A549 (cell line): ENCODE measurements at regions not wholly inside any gene's neighbourhood (a gene's known extent, or its start where the extent isn't known, plus 50 kb on each side); places are given as distances from the start of the nearest gene placed in this dataset.

Experiments
- CBX8 ChIP-seq: fragments of 200-600 bp; sonication (generic); IDR thresholded peaks from 2 replicates; pipeline ENCODE4 v1.6.1; 2016
- CHD2 ChIP-seq: fragments of 150-350 bp; IDR thresholded peaks from 2 replicates; pipeline ENCODE4 v1.6.1; 2014; ENCODE audit warnings: low read length; ENCODE audit not compliant: partially characterized antibody
- CTCF ChIP-seq: fragments of >200 bp; sonication (Bioruptor Twin); formaldehyde crosslinking; IDR thresholded peaks from 3 replicates; pipeline ENCODE4 v1.5.1; 2016
- EHMT2 ChIP-seq: fragments of 200-600 bp; sonication (generic); IDR thresholded peaks from 2 replicates; pipeline ENCODE4 v1.6.1; 2016; ENCODE audit warnings: antibody characterized with exemption, low read depth, mild to moderate bottlenecking, moderate library complexity
- EP300 ChIP-seq, 2 experiments: fragments of >200 bp; sonication (Bioruptor Twin); formaldehyde crosslinking; IDR thresholded peaks; 2 replicates in 1 of 2; 3 replicates in 1 of 2; pipeline ENCODE4 v1.6.1; 2016 to 2017
- ESRRA ChIP-seq: fragments of 150-350 bp; IDR thresholded peaks from 2 replicates; pipeline ENCODE4 v1.6.1; 2014; ENCODE audit warnings: mild to moderate bottlenecking, low read length, borderline replicate concordance
- GATA3 ChIP-seq: IDR thresholded peaks from 2 replicates; pipeline ENCODE4 v1.6.1; 2012; ENCODE audit warnings: borderline replicate concordance
- POLR2A ChIP-seq: IDR thresholded peaks from 2 replicates; pipeline ENCODE4 v1.6.1; 2012; ENCODE audit warnings: mild to moderate bottlenecking, low read length
- POLR2AphosphoS2 ChIP-seq: conservative IDR thresholded peaks from 2 replicates; pipeline ENCODE4 v1.6.1; 2012; ENCODE audit warnings: low read length, improper control_type of control experiment, inconsistent platforms
- RCOR1 ChIP-seq: fragments of 150-350 bp; IDR thresholded peaks from 2 replicates; pipeline ENCODE4 v1.6.1; 2014; ENCODE audit warnings: antibody characterized with exemption, low read length, low read depth
- RFX5 ChIP-seq: fragments of 450-650 bp; IDR thresholded peaks from 2 replicates; pipeline ENCODE4 v1.7.1; 2014; ENCODE audit warnings: antibody characterized with exemption, mild to moderate bottlenecking, moderate library complexity
- SMC3 ChIP-seq: fragments of >200 bp; sonication (Bioruptor Twin); formaldehyde crosslinking; IDR thresholded peaks from 3 replicates; pipeline ENCODE4 v1.6.1; 2018; ENCODE audit warnings: inconsistent platforms

GRCh38 chr14:59036134-59036533 is 152.3 kb upstream of the DAAM1 start:
- TF ChIP-seq CTCF = no peak
- TF ChIP-seq SMC3 = no peak
- TF ChIP-seq POLR2A = no peak
- no peak for TF ChIP-seq EP300 (IDR thresholded peaks at IDR 0.05)
- no peak for TF ChIP-seq CHD2
- no peak for TF ChIP-seq RFX5
- no peak for TF ChIP-seq POLR2AphosphoS2
- no peak for TF ChIP-seq EHMT2
- no peak for TF ChIP-seq ESRRA
- no peak for TF ChIP-seq RCOR1
- no peak for TF ChIP-seq GATA3
- no peak for TF ChIP-seq CBX8
